HG02678 (cell line): ENCODE measurements at regions not wholly inside any gene's neighbourhood (a gene's known extent, or its start where the extent isn't known, plus 50 kb on each side); places are given as distances from the start of the nearest gene placed in this dataset.
A peak's percentile ranks its signal among the peaks of the same experiment; 100 is the strongest.
"Not testable (repeated sequence)": the region's sequence is repeated elsewhere in the genome, so short reads cannot be mapped to it uniquely, and the experiment has no call there.

Experiments
- ATAC-seq: cut with Tn5 transposase; IDR thresholded peaks from one replicate; pipeline ENCODE4 v1.9.1; 2021; ENCODE audit warnings: mild to moderate bottlenecking, moderate library complexity; ENCODE audit not compliant: unreplicated experiment

GRCh38 chr9:63912451-63912850, 1372.6 kb downstream of the FOXD4L5 start:
- ATAC-seq: not testable (repeated sequence)

GRCh38 chr9:63909076-63909475, 1375.9 kb downstream of the FOXD4L5 start:
- ATAC-seq: not testable (repeated sequence)

GRCh38 chr9:63899637-63900190, 1385.3 kb downstream of the FOXD4L5 start:
- ATAC-seq: not testable (repeated sequence)

DNA sequence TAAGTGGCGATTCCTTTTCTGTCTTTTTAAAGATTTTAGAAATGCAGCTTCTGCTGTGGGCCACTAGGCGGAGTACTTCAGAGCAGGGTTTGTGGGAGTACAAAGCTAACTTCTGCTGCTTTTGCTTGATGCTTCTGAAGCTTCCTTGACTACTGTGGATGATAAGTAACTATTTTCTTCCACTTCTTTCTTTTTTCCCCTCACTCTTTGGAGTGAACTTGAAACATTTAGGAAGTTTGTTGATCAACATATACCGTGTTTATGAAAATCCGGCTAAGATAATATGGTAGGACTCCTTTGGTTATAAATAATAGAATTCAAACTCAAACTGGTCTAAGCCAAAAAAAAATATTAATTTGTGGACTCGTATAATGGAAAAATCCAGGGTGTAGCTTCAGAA, 1403.6 kb downstream of the FOXD4L5 start:
- ATAC-seq: not testable (repeated sequence)

DNA sequence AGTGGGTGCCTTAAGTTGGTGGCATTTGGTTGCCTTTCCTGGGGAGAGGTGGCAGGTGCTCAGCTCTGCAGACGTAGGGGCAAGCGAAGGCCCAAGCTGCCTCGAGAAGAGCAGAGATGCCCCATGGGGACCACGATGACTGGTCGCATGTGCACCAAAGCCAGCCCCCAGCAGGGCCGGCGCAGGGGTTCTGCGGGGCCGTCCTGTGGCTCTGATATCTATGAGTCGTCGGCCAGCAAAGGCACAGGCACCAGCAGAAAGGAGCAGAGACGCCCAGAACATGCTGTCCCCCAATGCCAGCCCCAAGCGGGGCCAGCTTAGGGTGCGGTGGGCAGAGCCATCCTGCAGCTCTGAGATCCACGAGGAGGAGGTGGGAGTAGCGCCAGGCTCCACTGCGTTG, 1408.6 kb downstream of the FOXD4L5 start:
- not testable (repeated sequence) for ATAC-seq

DNA sequence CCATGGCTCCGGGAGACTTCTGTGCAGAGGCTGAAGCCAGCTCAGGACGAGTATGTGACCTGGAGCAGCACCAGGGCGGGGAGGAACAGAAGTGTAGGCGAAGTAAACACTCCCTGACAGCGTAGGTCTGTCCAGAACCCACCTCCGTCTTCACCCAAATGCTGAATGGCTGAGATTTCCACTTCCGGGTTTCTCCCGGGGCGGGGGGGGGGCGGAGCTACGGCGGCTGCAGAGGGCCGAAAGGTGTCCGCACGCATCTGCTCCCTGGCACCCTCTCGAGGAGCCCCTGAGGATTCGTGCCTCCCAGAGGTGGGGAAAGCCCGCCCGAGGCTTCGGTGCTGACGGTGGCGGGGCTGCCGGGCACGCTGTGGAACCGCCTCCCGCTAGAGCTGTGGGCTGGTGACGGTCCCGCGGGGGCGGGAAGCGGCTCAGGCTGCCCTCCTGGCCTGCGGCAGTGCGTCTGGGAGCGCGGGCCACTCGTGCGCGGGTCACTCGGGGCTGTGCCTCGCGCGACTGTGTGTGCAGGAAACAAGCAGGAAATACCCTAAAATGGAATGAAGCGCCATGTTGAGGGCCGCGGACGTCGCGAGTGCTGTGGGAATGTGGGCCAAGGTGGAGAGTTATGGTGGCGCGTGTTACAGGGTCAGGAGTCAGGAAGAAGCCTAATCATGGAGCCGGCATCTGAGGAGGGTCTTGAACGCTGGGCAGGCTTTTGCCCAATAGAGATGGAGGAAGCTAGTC, 1425.4 kb downstream of the FOXD4L5 start:
- ATAC-seq: no peak

GRCh38 chr9:63859090-63859474, 1425.9 kb downstream of the FOXD4L5 start:
- ATAC-seq: not testable (repeated sequence)

- not testable (repeated sequence) for ATAC-seq
Observed at GRCh38 chr9:63853140-63853751, 1431.8 kb downstream of the FOXD4L5 start.

DNA sequence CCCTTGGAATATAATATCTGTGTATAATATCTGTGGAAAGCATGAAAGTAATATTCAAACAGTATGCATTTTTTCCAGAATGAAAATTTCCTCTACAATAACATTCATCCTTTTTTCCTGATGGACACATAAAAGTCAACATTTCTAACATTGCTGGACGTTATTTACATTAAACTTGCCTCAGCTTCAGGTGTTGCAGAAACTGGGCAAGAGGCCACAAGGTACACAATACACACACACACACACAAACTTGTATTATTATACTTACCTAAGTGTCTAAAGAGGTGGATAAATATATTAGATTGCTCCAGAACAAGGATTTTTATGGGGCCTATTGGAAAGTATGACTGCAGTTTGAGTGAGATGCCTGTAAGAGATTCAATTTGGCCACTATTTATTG, 1460.2 kb downstream of the FOXD4L5 start:
- ATAC-seq: not testable (repeated sequence)

GRCh38 chr9:63823375-63824201, 1461.4 kb downstream of the FOXD4L5 start:
- ATAC-seq: not testable (repeated sequence)

DNA sequence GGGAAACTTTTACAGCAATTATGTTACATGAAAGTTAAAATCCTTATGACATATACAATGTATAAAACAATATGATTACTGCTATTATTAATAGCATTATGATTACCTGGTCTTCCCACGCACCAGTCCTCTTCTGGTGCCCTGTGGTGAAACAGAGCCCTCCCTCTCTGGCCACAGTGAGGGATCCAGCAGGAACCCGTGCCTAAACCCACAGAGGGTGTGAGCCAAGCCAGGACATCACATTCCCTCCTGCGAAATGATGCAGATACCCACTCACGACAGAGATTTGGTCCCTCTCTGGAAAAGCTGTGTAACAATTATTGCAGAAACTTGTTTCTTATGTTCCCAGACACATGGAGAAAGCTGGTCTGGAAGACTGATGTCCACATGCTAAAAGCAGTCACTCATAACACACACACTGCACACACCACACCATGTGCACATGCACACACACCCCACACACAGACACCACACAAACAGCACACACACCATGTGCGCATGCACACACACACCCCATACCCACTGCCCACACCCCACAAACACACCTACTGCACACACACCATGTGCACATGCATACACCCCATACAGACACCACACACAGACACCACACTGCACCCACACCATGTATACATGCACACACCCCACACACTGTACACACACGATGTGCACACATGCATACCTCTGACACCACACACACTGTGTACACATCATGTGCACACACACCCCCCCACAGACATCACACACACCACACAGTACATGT, 1462.2 kb downstream of the FOXD4L5 start:
- ATAC-seq: not testable (repeated sequence)

- ATAC-seq: not testable (repeated sequence)
Observed at GRCh38 chr9:63821293-63821692, 1463.7 kb downstream of the FOXD4L5 start.

DNA sequence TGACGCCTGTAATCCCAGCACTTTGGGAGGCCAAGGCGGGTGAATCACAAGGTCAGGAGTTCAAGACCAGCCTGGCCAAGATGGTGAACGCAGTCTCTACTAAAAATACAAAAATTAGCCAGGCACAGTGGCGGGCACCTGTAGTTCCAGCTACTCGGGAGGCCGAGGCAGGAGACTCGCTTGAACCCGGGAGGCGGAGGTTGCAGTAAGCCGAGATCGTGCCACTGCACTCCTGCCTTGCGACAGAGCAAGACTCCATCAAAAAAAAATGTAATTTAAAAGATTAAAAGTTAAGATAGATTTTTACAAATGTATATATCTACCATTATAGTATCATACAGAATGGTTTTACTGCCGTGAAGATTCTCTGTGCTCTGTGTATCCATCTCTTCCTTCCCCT, 1464.1 kb downstream of the FOXD4L5 start:
- ATAC-seq: not testable (repeated sequence)

DNA sequence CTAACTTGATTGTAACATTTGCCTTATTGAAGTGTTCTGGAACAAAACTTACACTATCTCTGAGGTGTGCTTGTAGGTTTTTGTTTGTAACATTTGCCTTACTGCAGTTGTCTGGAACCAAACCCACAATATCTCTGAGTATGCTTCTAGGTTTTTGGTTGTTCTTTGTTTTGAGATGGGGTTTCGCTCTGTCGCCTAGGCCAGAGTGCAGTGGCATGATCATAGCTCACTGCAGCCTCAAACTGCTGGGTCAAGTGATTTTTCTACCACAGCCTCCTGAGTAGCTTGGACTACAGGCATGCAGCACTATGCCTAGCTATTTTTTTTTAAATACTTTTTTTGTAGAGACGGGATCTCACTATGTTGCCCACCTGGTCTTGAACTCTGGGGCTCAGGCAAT, 1464.6 kb downstream of the FOXD4L5 start:
- ATAC-seq: not testable (repeated sequence)

GRCh38 chr9:63817622-63818518, 1467.1 kb downstream of the FOXD4L5 start:
- ATAC-seq: peak; percentile 60

DNA sequence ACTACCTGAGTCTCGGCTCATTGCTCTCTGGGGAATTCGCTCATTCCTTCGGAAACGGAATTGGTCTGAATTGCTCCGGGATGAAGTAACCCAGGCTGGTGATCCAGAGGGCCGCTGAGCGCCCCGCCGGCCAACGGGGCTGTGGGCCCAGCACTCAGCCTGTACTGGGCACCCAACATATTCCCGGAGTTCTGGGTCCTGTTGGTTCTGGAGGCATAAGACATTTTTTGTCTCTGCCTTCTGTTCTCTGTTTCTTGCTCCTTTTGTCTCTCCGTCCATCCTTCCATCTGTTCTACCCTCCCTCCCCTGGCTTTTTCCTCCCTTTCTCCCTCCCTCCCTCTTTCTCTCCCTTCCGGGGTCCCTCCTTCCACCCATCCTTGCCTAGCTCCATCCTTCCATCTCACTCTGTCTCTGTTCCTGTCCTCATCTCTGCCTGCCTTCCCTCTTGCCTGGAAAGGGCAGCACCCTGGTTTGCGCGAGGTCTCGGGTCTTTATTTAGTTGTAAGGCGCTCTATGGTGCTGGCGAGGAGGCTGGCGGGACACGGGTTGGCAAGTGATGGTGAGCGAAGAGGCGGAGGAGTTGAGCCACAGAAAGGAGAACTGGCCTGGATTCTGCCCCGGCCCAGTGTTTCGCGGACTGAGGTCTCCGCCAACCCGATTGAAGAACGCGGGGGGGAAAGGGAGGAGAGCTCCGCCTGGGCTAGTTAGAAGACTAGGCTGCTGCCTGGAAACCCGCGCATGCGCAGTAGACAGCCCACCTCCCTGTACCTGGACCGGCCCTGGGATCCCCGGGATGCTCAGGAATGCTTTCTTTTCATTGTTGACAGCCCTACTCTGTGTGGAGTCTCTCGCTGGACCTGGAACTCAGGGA, 1468.0 kb downstream of the FOXD4L5 start:
- ATAC-seq: peak; percentile 63

DNA sequence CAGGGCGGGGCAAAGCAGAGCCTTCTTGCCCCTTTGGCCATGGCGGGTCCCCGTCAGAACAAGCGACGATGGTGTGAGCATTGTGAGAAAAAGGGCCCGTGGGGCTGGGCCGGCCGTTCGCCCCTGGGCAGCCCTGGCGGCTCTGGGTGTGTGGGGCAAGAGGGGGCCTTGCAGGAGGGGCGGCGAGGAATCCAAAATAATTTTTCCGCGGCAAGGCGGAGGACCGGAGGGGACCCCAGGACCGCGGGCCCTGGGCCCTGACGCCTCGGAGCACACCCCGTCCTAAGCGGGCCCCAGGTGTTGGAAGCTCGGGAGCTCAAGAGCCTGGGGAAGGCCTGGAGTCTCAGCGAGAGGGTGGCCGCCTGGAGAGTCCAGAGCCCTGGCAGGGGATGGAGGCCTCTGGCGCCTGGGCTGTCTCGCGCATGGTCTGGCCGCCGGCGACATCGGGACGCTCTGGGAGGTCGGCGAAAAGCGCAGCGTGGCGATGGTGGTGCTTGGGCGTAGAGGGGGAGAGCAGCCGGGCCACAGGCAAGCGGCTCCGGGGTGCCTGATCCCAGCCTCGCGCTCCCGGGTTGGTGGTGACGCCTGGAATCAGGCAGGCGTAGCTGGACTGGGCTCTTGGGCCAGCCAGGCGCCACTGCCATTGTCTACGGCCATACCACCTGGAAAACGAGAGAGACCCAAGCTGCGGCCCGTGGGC, 1469.9 kb downstream of the FOXD4L5 start:
- not testable (repeated sequence) for ATAC-seq
